Tibial nerve (tissue), 3 donors: ENCODE measurements at regions not wholly inside any gene's neighbourhood (a gene's known extent, or its start where the extent isn't known, plus 50 kb on each side); places are given as distances from the start of the nearest gene placed in this dataset.

Experiments
- CTCF ChIP-seq, 5 experiments: fragments of 200-600 bp in 3 of 5; fragments of 450-650 bp in 2 of 5; sonication (generic) in 3 of 5; IDR thresholded peaks; one replicate each; pipeline ENCODE4 v1.5.1; 2016 to 2019; ENCODE audit warnings: antibody characterized with exemption in 5 of 5, mild to moderate bottlenecking in 3 of 5, moderate library complexity in 2 of 5
- POLR2A ChIP-seq, 2 donors: fragments of 450-650 bp; IDR thresholded peaks; one replicate each; pipeline ENCODE4 v1.6.1; 2017; ENCODE audit warnings: antibody characterized with exemption in 2 of 2, mild to moderate bottlenecking in 2 of 2, moderate library complexity in 2 of 2

GRCh38 chr14:82230748-82231147, 697.1 kb upstream of the SEL1L start:
- TF ChIP-seq CTCF (IDR thresholded peaks at IDR 0.05) (no peak), POLR2A (IDR thresholded peaks at IDR 0.05) (no peak)
